ENCODE measurements at regions not wholly inside any gene's neighbourhood (a gene's known extent, or its start where the extent isn't known, plus 50 kb on each side); places are given as distances from the start of the nearest gene placed in this dataset.
"Not testable (repeated sequence)": the region's sequence is repeated elsewhere in the genome, so short reads cannot be mapped to it uniquely, and the experiment has no call there.

DNA sequence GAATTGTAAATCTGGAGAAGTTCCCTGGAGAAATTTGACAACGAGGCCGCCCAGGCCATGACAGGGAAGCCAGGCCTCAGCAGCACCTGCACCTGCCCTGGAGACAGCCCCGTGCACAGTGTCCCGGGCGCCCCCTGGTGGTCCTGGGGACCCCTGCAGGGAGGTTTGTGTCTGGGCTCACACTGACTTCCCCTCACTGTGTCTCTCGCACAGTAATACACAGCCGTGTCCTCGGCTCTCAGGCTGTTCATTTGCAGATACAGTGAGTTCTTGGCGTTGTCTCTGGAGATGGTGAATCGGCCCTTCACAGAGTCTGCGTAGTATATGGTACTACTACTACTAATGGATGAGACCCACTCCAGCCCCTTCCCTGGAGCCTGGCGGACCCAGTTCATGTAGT, 1201.6 kb downstream of the TMEM121 start:
- H3K9me3 Mint-ChIP-seq; H3K27ac Mint-ChIP-seq; H3K4me3 ChIP-seq (ENCODE audit: low read length); CTCF ChIA-PET; H3K27me3 ChIP-seq (ENCODE audit: control insufficient read depth in 1 of 2, insufficient read depth in 2 of 2, low read length in 2 of 2); H3K4me3 Mint-ChIP-seq; H3K36me3 Mint-ChIP-seq (ENCODE audit: low read depth); intact Hi-C loops (cut with DNase I, micrococcal nuclease); H3K27me3 Mint-ChIP-seq; H3K9me3 ChIP-seq (ENCODE audit: control insufficient read depth in 1 of 2, insufficient read depth in 1 of 2, low read length in 2 of 2); H3K36me3 ChIP-seq (ENCODE audit: insufficient read depth, low read length); H3K27ac ChIP-seq (ENCODE audit: low read depth in 1 of 2, low read length in 2 of 2); POLR2A ChIA-PET: not testable (repeated sequence)
- H3K4me1 ChIP-seq (ENCODE audit: insufficient read depth, low read length) = peaks cover 29% of the 10 kb centered on the region
- peak; percentile 50 for ATAC-seq (ENCODE audit: poor library complexity)
- peak in 5 of 14 experiments; percentile 15 to 44 (median 35) for DNase-seq
- TF ChIP-seq, protein P1, sequence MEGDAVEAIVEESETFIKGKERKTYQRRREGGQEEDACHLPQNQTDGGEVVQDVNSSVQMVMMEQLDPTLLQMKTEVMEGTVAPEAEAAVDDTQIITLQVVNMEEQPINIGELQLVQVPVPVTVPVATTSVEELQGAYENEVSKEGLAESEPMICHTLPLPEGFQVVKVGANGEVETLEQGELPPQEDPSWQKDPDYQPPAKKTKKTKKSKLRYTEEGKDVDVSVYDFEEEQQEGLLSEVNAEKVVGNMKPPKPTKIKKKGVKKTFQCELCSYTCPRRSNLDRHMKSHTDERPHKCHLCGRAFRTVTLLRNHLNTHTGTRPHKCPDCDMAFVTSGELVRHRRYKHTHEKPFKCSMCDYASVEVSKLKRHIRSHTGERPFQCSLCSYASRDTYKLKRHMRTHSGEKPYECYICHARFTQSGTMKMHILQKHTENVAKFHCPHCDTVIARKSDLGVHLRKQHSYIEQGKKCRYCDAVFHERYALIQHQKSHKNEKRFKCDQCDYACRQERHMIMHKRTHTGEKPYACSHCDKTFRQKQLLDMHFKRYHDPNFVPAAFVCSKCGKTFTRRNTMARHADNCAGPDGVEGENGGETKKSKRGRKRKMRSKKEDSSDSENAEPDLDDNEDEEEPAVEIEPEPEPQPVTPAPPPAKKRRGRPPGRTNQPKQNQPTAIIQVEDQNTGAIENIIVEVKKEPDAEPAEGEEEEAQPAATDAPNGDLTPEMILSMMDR (IDR thresholded peaks at IDR 0.05) = peak; percentile 52
- peaks cover 23% of the 10 kb centered on the region for H3K4me1 Mint-ChIP-seq (ENCODE audit: low read depth)

- no peaks in the 10 kb centered on the region for H3K9me3 Mint-ChIP-seq
- intact Hi-C loops (cut with DNase I, micrococcal nuclease) = no loop called here
- no peaks in the 10 kb centered on the region for H3K36me3 Mint-ChIP-seq (ENCODE audit: low read depth)
- no peaks in the 10 kb centered on the region for H3K27me3 Mint-ChIP-seq
- ChIA-PET CTCF (no interaction called here), POLR2A (no interaction called here)
- ATAC-seq (ENCODE audit: poor library complexity) = no peak
- no peak overlapping the region for H3K4me3 Mint-ChIP-seq
- Histone ChIP-seq H3K4me3 (ENCODE audit: low read length) (no peak overlapping the region), H3K4me1 (ENCODE audit: insufficient read depth, low read length) (peaks cover 26% of the 10 kb centered on the region), H3K27ac (ENCODE audit: low read depth in 1 of 2, low read length in 2 of 2) (no peak overlapping the region), H3K27me3 (ENCODE audit: control insufficient read depth in 1 of 2, insufficient read depth in 2 of 2, low read length in 2 of 2) (no peaks in the 10 kb centered on the region), H3K9me3 (ENCODE audit: control insufficient read depth in 1 of 2, insufficient read depth in 1 of 2, low read length in 2 of 2) (no peaks in the 10 kb centered on the region), H3K36me3 (ENCODE audit: insufficient read depth, low read length) (no peaks in the 10 kb centered on the region)
- peaks cover 17% of the 10 kb centered on the region for H3K4me1 Mint-ChIP-seq (ENCODE audit: low read depth)
- no peak overlapping the region for H3K27ac Mint-ChIP-seq
- DNase-seq = no peak
- TF ChIP-seq, protein P1 (IDR thresholded peaks at IDR 0.05) = no peak
These were observed 1202.2 kb downstream of the TMEM121 start for GRCh38 chr14:106728611-106729010.

- Histone ChIP-seq H3K27me3 (ENCODE audit: control insufficient read depth in 1 of 2, insufficient read depth in 2 of 2, low read length in 2 of 2) (no peaks in the 10 kb centered on the region), H3K4me3 (ENCODE audit: low read length) (no peak overlapping the region), H3K36me3 (ENCODE audit: insufficient read depth, low read length) (no peaks in the 10 kb centered on the region), H3K9me3 (ENCODE audit: control insufficient read depth in 1 of 2, insufficient read depth in 1 of 2, low read length in 2 of 2) (no peaks in the 10 kb centered on the region), H3K27ac (ENCODE audit: low read depth in 1 of 2, low read length in 2 of 2) (no peak overlapping the region), H3K4me1 (ENCODE audit: insufficient read depth, low read length) (peaks cover 21% of the 10 kb centered on the region)
- no peaks in the 10 kb centered on the region for H3K36me3 Mint-ChIP-seq (ENCODE audit: low read depth)
- POLR2A ChIA-PET = no interaction called here
- no peak for ATAC-seq (ENCODE audit: poor library complexity)
- H3K9me3 Mint-ChIP-seq = no peaks in the 10 kb centered on the region
- CTCF ChIA-PET = no interaction called here
- no peak overlapping the region for H3K27ac Mint-ChIP-seq
- H3K4me3 Mint-ChIP-seq = no peak overlapping the region
- no peaks in the 10 kb centered on the region for H3K27me3 Mint-ChIP-seq
- peaks cover 10% of the 10 kb centered on the region for H3K4me1 Mint-ChIP-seq (ENCODE audit: low read depth)
- DNase-seq = no peak
- intact Hi-C loops (cut with DNase I, micrococcal nuclease) = no loop called here
- TF ChIP-seq, protein P1 (IDR thresholded peaks at IDR 0.05) = no peak
These were observed 1203.2 kb downstream of the TMEM121 start for GRCh38 chr14:106729551-106729950.

Data from CD4-positive, alpha-beta T cell (primary cell).